ENCODE measurements at regions not wholly inside any gene's neighbourhood (a gene's known extent, or its start where the extent isn't known, plus 50 kb on each side); places are given as distances from the start of the nearest gene placed in this dataset.

DNA sequence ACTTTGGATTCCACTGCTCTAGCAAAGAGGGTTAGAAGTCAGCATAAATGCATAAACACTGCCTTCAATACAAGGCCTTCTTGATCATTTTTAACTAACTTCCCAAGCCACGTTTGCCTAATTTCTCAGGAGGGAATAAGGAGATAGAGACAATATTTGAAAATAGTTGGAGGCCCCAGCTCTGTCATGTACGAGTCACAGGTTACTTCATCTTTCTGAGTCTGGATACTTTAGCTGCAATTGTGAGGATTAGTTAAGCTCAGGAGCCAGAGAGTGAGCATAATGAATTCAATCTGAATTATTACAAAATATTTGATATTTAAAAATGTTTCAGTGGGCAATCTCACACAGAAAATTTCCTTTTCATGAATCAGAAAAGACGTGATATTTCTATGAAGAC lies 298.9 kb downstream of the SHOX2 start:
- DNase-seq (ENCODE audit: low read depth): no peak

DNA sequence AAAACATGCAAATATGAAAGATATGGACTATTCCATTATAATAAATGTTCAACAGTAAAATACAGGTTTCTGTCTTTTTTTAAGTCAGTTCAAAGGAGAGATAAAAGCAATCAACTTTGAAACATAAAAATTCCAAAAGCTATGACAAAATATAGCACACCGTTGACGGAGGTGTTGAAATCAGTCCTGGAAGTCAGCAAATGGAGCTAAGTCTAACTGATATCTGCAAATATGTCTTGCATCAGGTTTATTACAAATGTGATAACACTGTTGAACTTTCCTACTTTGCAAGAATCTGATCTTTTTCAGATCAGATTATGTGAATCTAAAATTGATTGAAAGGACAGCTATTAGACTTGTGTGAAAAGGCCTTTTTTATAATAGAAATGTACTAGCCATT lies 300.7 kb downstream of the SHOX2 start:
- no peak for DNase-seq (ENCODE audit: low read depth)

DNA sequence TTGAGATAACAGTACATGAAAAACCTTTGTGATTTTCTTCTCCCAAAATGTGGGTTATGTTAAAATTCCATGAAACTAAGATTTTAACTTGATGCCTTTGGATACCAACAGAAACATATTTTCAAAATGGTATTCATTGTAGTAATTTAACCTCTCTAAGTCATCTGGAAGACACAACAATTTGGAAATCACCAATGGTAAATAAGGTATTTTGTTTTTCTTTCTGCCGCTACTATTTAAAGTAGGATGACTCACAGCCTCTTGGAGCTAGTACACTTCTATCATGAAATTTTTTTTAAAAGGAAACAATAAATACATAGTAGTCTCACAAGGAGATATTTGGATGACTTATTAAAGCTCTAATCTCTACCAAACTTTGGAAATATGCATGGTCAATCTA lies 291.6 kb upstream of the VEPH1 start:
- DNase-seq (ENCODE audit: low read depth): no peak

DNA sequence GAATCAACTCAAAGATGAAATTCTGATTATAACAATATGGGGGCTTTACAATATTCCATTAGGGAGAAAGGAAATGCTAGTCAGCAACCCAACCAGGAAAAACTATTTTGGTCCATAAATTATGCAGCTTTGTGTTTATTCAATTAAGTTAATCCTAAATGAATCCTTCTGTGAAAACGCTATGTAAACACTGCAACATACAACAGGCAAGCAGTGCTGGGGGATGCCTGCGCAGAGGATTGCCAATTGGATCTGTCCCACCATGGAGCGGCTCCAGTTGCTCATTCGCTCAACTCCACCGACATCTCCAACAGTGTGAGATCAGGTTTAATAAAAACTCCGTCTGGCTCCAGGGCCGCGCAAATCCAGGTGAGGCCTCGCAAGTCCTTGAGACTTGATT lies 290.5 kb upstream of the VEPH1 start:
- DNase-seq (ENCODE audit: low read depth): no peak

DNA sequence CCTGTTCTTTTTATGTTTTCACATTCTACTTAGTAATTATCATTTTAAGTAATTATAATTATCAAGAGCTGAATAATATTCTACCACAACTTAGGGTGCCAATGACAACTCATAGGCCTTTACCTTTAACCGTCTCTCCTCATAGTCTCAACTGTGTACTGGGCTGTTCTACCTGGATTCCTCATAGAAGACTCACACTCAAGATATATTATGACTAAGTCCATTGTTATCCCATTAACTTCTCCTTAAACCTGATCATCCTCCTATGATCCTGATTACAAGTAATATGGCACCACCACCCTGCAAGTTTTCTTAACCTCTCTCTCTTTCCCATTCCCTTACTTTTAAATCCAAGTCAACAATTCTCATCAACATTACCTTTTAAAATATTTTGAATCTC lies 285.9 kb upstream of the VEPH1 start:
- DNase-seq (ENCODE audit: low read depth): no peak

DNA sequence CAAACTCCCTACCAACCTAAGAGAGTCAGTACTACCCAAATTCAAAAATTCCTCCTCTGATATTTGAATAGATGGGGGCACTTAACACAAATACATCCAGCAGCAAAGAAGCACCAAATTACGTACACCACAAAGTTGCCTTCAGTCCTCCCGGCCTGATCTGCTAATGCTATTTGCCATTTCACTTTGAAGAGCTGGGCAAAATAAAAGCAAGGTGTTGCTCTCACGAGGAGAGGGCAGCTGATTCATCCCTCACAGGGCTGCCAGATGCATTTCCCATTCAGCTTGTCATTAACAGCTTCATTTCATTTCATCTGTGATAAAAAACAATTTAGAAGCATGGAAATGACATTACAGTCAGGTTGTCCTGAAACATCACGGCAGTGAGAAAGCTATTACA lies 283.4 kb upstream of the VEPH1 start:
- no peak for DNase-seq (ENCODE audit: low read depth)

DNA sequence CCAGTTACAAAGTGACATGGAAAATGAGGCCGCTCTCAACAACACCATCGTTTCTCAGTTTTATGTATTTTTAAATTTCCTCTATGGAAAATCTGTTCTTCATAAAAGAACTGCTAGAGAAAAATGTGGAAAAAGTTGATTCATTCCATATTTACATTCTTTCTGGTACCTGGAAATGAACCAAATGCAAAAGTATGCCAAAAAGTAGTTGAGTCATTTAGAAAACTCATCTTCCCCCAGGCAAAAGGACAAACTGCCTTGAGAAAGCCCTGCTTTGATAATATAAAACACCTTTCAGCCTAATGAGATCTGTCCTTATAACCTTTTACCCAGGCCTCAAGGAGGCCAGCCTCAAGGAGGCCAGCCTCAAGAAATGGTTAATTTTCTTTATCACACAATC lies 283.0 kb upstream of the VEPH1 start:
- DNase-seq (ENCODE audit: low read depth): no peak

DNA sequence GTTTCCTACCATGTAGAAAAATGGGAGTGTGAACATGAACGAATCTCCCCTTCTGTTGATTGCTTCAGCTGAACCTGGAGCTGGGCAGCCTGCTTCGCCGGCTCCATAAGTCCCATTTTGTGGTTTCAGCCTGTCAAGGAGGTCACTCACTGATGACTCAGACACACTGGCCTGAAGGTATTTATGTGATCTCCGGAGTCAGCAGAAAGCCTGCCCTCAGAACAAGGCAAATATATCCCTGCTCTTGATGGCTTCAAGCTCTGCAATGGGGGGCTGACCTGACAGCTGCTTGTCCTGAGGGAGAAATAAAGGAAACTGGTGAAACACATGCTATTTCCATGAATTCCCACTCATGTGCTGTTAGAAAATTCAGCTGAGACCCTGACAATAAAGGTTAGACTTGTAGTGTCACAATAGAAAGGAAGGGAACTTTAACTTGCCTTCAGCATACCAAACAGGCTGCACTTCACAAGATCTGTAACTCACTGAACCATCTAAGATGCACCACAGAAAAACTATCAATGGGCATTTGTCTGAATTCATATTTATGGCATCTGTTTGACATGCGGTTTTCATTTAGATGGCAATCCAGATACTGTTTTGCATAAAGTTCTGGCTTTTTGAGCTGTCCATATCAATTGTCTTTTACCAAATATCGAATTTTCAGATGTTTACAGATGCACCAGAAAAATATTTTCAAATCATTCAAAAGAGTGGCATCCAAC lies 282.0 kb upstream of the VEPH1 start:
- DNase-seq (ENCODE audit: low read depth): no peak

DNA sequence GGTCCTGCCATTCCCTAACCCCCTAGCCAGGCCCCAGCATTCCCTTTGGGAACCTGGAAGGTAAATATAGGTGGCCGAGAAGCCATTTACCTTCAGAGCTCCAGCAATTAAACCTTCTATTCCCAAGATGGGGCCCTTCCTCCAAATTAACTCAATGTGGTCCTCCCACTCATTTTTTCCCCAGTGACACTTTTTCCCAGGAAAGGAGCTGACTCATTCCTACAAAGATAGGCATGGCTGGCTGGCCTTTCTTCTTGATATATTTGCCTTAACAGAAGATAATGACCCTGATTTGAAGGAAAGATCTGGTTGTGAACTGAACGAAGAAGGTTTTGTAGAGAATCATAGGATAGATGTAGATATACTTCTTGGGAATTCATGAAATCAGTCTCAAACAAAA lies 279.0 kb upstream of the VEPH1 start:
- no peak for DNase-seq (ENCODE audit: low read depth)

DNA sequence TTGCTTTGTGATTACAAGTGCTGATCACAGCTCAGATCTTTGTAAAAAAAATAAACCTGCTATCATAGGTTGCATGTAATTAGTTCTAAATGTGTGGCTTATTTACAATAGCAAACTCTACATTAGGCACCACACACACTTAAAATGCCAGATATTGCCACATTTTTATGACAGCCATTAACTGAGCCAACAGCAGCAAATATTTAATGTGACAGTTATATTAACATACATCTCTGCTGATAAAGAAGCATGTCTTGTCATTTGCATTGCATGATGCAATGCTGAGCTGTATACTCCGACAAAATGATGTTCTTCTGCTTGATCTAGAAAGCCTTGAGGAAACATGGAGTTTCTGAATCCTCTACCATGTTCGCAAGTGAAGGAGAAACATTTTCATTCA lies 273.6 kb upstream of the VEPH1 start:
- no peak for DNase-seq (ENCODE audit: low read depth)

DNA sequence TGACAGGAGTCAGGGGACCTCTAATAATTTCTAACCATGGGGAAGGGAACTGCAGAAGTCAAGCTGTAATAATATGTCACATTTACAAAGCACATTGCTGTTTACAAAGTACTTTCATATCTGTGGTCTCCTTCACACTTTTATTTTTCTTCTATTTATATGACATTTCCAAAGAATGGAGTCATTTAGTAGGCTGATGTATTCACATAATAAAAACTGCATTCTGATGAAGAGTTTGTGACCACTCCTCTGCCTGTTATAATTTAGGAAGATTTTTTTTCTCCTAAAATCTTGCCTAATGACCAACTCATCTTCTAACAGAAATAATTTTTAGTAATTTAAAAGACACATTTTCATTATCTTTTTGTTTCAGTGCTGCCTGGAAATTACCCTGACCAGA lies 272.2 kb upstream of the VEPH1 start:
- no peak for DNase-seq (ENCODE audit: low read depth)

DNA sequence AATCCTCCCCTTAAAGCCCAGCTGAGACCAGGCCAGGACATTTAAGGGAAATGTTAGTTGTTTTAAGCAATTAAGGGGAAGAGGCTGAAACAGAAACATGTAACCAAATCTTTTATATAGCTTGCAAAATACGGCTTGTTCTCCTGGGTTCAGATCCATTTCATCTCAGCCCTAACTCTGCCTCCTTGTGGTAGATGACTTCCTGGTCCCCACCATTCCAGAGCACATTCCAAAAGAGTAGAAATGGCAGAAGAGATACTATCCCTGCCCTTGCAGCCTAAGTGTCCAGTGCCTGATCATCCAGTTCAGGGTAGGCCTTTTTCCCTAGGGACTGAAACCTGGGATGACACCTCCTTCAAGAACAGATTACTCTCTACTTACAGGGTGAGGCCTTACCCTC lies 266.2 kb upstream of the VEPH1 start:
- no peak for DNase-seq (ENCODE audit: low read depth)

DNA sequence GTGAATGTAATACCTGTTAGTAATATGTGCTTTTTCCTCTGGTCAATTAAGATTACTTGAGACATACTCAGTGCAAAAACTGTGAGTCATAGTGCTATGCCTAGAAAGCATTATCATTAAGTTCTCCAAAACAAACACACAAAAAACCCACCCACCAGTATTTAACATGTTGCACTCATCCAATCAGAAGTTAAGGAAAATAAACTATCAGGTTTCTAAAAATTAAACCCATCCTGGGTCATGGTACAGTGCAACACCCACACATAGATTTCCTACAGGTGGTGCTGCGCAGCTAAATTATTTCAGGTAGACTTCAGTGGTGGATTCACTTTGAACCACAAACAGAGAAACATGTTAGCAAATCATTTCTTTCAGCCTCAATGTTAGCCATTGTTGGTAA lies 264.4 kb upstream of the VEPH1 start:
- no peak for DNase-seq (ENCODE audit: low read depth)

DNA sequence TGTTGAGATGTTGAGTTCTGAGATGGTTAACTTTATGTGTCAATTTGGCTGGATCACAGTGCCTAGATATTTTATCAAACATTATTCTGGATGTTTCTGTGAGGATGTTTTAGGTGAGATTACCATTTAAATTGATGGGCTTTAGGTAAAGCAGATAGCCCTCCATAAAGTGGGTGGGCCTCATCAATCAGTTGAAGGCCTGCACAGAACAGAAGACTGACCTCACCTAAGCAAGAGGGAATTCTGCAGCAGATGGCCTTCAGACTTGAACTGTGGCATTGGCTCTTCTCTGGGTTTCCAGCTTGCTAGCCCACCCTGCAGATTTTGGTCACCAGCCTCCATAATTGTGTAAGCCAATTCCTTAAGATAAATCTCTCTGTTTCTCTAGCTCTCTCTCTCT lies 260.4 kb upstream of the VEPH1 start:
- DNase-seq (ENCODE audit: low read depth): no peak

DNA sequence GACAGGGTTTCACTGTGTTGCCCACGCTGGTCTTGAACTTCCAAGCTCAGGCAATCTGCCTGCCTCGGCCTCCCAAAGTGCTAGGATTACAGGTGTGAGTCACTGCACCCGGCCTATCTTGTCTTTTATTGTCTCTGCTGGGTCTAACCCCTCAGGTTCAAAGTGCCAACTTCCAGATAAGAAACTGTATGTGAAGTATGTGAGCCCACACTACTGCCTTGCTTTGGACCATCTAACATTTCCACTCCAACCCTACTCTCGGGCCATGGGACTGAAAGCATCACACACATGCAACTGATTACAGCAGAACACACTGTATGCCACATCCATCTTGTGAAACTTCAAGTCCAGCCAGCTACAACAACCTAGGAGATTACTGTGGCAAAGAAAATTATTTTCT lies 256.1 kb upstream of the VEPH1 start:
- no peak for DNase-seq (ENCODE audit: low read depth)

DNA sequence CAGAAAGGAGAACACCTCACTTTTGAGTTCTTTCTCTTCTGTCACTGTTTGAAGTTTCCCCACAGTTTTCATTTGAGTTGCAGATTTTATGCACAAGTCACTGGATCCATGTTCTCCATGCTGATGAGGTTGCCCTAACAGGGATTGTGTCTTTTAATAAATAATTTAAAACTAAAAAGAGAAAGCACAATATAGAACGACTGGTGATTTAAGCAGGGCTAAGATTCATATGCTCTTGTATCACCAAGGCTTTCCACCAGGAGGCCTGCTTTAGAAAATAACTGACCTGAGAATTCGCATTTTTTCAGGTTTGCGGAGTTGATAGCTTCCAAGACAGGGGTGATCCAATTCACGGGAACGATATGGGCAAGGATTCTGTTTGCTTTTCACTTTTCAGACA lies 252.0 kb upstream of the VEPH1 start:
- no peak for DNase-seq (ENCODE audit: low read depth)

DNA sequence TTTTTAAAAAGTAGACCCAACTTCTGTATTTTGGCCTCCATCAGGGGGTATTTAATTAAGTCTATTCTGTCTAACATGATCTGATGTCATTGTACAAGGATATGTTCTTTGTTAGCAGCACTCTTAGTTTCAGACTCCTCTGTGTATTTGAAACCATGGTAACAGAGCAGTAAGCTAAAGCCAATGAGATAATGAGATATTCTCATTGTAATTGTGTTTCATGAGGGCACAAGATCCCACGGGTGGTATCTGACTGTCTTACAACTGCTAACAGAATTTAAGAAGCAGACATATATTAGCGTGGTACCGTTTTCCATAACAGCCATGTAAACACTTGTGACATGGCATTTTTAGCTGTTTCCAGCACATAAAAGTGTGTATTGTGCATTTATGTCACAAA lies 251.2 kb upstream of the VEPH1 start:
- no peak for DNase-seq (ENCODE audit: low read depth)

DNA sequence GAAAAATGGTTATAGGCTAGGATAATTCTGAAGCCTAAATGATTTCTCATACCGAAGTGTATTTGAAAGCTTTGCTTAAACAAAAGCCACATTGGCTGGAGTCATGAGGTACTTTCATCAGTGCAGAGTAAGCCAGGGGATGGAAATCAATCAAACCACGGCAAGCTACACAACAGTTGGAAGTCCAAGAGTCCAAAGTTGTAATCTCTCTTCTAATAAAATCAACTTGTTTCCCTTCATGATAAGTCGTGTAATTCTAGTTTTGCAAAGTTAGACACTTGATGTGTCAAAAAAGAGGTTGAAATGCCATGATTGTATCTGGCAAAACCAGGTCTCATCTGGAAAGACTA lies 250.5 kb upstream of the VEPH1 start:
- DNase-seq (ENCODE audit: low read depth): no peak

DNA sequence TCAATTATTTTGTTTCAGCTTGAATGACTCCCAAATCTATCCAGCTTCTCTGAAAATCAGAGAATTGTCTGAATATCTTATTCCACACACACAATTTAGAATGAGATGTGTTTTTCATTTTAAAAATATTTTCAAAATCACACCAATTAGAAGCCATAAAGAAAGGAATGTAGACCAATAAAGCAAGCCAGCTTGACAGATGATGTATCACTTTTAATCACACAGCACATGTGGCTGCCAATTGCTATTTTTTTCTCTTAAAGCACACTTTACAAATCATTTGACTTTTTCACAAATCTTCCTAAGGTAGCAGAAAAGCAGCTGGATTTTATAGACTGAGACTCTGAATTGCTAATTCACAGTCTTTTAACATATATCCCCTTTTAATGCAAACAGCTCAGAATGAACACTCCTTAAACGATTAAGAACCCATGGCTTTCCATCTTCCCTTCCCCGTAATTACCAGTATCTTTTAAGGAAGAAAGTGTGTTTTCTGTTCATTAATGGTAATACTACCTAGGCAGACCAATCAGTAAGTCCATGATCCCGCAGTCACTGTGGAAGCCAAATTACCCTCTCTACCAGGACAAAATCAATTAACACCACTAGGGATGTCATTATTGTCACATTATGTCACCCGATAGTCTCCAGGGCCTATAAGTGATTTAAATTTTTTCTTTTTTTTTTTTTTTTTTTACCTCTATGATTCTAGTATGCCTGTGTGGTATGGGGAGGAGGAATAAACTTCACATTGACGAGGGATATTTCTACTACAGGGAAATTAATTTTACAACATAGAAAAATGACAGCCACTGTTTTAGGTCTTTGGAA lies 250.0 kb upstream of the VEPH1 start:
- no peak for DNase-seq (ENCODE audit: low read depth)

DNA sequence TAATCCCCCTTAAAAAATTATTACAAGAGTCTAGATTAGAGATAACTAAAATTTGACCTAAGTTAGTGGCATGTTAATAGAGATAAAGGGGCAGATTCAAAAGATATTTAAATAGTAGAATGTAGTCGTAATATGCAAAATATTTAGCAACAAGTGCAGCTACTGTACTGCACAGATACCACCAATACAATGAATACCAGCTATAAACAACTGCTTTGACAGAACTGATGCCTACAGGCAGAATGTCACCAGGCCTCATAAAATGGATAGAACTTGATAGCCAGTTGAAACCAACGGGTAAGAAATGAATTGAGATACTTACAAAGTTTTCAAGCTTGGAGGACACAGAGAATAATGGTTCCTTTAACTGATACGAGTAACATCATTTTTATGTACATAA lies 249.3 kb upstream of the VEPH1 start:
- no peak for DNase-seq (ENCODE audit: low read depth)

DNA sequence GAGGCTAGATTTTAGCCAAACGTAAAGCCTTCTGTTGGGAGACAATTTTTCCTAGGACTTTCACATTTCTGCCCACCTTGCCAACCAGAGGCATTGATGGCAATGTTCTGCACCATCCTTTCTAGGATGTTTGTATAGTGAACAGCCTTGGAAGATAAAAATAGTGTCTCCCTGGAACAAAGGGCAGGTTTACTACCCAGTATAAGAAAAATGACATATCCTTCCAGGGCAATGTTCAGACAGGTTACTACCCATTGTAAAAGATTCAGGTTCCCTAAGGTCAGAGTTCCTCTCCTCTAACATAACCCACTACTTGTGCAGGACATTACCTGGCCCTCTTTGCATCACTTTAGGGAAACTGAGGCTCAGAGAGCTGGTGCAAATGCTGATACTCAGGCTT lies 248.2 kb upstream of the VEPH1 start:
- no peak for DNase-seq (ENCODE audit: low read depth)

DNA sequence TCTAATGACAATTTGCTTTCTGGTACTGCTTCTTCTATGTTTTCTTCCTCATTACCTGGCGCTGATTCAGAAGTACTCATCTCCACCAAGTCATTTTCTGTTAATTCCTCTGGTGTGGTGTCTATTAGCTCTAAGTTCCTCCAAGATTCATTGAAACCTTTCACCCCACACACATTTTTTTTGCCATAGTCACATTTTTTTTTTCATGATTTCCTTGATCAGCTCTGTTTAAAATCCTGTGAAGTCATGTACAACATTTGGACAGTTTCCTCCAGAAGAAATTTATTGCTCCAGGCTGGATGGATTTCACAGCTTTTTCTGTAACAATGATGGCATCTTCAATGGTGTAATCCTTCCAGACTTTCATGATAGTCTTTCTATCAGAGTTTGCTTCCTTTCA lies 243.2 kb upstream of the VEPH1 start:
- no peak for DNase-seq (ENCODE audit: low read depth)

DNA sequence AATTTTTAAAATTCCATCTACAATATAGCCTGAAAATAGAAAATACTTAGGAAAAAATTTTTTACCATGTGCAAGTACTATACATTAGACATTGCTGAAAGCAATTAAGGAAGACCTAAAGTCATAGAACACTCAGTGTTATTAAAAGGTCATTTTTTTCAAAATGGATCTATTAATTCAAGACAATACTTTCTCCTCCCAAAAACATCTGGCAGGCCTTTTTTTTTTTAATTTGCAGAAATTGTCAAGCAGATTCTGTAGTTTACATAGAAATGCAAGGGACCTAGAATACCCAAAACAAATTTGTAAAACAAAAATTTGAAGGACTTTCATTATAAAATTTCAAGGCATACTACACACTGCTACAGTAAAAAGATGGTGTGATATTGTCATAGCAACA lies 238.4 kb upstream of the VEPH1 start:
- DNase-seq (ENCODE audit: low read depth): no peak

DNA sequence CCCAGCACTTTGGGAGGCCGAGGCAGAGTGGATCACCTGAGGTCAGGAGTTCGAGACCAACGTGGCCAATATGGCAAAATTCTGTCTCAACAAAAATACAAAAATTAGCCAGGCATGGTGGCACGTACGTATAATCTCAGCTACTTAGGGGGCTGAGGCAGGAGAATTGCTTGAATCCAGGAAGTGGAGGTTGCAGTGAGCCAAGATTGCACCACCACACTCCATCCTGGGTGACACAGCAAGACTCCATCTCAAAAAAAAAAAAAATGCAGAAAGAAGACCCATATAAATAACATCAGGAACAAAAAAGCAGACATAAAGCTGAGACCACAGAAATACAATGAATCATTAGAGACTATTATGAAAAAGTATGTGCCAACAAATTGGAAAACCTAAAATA lies 235.2 kb upstream of the VEPH1 start:
- DNase-seq (ENCODE audit: low read depth): no peak
